Thyroid gland (tissue), 4 donors: ENCODE measurements at regions not wholly inside any gene's neighbourhood (a gene's known extent, or its start where the extent isn't known, plus 50 kb on each side); places are given as distances from the start of the nearest gene placed in this dataset.

Experiments
- POLR2A ChIP-seq, 2 donors: fragments of 450-650 bp; IDR thresholded peaks; one replicate each; pipeline ENCODE4 v1.6.1; 2017; ENCODE audit warnings: antibody characterized with exemption in 2 of 2, mild to moderate bottlenecking in 2 of 2, moderate library complexity in 1 of 2
- TF ChIP-seq, protein P1 (sequence below), 6 experiments: fragments of 200-600 bp in 3 of 6; fragments of 450-650 bp in 3 of 6; sonication (generic) in 3 of 6; IDR thresholded peaks; one replicate each; pipeline ENCODE4 v1.5.1; 2016 to 2019; ENCODE audit warnings: antibody characterized with exemption in 6 of 6, mild to moderate bottlenecking in 2 of 6, inconsistent platforms in 1 of 6, moderate library complexity in 1 of 6

DNA sequence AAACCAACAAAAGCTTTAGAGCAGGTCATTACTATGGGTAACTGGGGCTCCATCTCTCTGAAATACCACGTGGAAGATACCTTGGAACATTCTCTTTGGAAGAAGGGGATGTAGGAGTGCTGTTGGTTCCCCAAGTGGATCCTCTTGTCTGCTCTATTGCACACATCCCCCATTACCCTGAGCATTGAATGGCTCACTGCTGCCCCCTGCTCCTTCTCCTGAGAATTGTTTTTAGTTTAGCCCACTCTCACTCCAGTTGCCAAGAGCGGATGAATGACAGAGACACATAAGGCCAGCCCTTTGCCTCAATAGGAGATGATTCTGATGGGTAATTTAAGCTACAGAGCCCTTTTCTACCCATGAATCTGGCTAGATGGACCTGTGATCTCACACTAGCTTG, 135.6 kb upstream of the SUCLG2 start:
- TF ChIP-seq POLR2A (IDR thresholded peaks at IDR 0.05), result no peak
- TF ChIP-seq, protein P1, sequence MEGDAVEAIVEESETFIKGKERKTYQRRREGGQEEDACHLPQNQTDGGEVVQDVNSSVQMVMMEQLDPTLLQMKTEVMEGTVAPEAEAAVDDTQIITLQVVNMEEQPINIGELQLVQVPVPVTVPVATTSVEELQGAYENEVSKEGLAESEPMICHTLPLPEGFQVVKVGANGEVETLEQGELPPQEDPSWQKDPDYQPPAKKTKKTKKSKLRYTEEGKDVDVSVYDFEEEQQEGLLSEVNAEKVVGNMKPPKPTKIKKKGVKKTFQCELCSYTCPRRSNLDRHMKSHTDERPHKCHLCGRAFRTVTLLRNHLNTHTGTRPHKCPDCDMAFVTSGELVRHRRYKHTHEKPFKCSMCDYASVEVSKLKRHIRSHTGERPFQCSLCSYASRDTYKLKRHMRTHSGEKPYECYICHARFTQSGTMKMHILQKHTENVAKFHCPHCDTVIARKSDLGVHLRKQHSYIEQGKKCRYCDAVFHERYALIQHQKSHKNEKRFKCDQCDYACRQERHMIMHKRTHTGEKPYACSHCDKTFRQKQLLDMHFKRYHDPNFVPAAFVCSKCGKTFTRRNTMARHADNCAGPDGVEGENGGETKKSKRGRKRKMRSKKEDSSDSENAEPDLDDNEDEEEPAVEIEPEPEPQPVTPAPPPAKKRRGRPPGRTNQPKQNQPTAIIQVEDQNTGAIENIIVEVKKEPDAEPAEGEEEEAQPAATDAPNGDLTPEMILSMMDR (IDR thresholded peaks at IDR 0.05), result peak in 4 of 6 experiments; percentile 36 to 61 (median 56)
